ENCODE measurements at regions not wholly inside any gene's neighbourhood (a gene's known extent, or its start where the extent isn't known, plus 50 kb on each side); places are given as distances from the start of the nearest gene placed in this dataset.

- no peak for DNase-seq (ENCODE audit: low spot score)
These were observed 80.9 kb upstream of the KLF13 start for GRCh38 chr15:31245756-31246155.

GRCh38 chr15:31247404-31247803 is 79.2 kb upstream of the KLF13 start:
- no peak for DNase-seq (ENCODE audit: low spot score)

GRCh38 chr15:31248263-31248662 is 78.4 kb upstream of the KLF13 start:
- no peak for DNase-seq (ENCODE audit: low spot score)

- DNase-seq (ENCODE audit: low spot score) = no peak
These were observed 77.7 kb upstream of the KLF13 start for GRCh38 chr15:31248951-31249350.

GRCh38 chr15:31250033-31250432 is 76.6 kb upstream of the KLF13 start:
- no peak for DNase-seq (ENCODE audit: low spot score)

DNA sequence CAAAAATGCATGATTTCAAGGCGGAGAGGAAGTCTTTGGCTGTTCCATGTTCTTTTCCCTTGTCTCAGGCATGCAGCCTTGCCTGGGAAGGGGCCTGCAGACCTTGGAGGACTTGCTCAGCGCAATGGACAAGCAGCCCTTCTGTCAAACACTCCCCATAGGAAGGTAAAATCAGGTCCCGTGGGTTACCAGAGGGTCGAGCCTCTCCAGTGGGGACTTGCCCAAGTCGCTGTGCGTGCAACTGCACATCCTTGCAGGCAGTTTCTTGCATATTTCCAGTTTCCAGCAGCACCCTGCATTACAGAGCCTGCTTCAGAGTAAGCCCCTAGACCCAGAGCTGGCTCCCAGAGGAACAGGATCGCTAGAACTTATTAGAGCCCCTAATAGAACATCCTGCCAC is 75.5 kb upstream of the KLF13 start:
- no peak for DNase-seq (ENCODE audit: low spot score)

- no peak for DNase-seq (ENCODE audit: low spot score)
These were observed 74.4 kb upstream of the KLF13 start for GRCh38 chr15:31252171-31252785.

DNA sequence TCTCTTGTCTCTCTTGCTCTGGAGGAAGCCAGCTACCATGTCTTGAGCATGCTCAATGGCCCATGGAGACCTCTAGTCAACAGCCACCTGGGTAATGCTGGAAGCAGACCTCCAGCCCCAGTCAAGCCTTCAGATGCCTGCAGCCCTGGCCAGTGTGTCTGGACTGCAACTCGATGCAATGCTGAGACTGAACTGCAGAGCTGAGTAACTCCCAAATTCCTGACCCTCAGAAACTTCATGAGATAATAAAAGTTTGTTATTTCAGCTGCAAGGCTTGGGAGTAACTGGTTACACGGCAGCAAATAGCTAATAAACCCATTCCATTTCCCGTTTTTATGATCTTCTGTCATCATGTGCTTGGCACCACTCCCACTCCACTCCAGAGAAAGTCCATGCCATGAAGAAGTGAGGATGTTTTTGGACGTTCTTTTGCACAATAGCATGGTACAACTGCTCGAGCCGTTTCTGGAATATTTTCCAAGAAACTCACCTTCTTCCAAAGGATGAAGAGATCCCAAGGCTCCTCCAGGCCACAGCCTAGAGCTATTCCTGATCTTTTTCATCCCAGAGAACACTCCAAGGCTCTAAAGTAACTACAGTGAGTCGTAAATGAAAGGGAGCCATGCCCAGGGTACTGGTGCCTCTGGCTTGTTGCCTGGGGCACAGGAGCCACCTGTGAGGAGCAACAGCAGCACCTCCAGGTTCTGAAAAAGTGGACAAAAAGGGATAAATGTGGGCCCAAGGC is 72.0 kb upstream of the KLF13 start:
- peak; percentile 71 for DNase-seq (ENCODE audit: low spot score)

DNA sequence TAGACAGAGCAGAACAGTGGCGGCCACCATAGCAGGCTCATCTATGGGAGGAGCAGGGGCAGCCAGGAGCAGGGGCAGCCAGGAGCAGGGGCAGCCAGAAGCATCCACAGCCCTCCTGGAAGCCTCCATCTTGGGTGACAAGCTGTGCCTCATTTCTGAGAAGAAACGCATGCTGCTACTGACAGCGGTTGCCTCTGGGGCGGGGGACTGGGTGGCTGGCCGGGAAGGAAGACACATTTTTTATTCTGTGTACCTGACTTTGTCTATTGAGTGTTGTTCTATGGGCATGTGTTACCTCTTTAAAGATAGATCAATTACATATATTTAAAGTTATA is 71.5 kb upstream of the KLF13 start:
- no peak for DNase-seq (ENCODE audit: low spot score)

DNA sequence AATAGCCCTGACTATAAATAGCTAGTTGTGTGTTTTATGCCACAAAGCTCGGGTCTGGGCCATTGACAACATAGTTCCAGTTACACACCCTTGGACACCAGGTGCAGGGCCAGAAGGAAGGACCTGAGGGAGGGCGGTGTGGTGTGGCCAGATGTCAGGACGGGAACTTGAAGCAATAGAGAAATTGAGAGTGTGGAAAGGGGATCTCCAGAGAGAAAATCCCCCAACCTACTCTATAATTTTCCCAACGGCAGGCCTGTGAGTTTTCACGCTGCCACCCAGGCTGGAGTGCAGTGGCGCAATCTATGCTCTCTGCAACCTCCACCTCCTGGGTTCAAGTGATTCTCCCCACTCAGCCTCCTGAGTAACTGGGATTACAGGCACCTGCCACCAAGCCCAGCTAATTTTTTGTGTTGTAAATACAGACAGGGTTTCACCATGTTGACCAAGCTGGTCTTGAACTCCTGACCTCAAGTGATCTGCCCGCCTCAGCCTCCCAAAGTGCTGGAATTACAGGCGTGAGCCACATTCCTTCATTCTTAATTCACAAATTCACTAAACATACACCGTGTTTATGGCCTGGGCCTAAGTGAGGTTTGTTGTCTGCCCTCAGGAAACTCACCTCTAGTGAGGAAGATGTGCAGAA is 70.8 kb upstream of the KLF13 start:
- DNase-seq (ENCODE audit: low spot score) = no peak

DNA sequence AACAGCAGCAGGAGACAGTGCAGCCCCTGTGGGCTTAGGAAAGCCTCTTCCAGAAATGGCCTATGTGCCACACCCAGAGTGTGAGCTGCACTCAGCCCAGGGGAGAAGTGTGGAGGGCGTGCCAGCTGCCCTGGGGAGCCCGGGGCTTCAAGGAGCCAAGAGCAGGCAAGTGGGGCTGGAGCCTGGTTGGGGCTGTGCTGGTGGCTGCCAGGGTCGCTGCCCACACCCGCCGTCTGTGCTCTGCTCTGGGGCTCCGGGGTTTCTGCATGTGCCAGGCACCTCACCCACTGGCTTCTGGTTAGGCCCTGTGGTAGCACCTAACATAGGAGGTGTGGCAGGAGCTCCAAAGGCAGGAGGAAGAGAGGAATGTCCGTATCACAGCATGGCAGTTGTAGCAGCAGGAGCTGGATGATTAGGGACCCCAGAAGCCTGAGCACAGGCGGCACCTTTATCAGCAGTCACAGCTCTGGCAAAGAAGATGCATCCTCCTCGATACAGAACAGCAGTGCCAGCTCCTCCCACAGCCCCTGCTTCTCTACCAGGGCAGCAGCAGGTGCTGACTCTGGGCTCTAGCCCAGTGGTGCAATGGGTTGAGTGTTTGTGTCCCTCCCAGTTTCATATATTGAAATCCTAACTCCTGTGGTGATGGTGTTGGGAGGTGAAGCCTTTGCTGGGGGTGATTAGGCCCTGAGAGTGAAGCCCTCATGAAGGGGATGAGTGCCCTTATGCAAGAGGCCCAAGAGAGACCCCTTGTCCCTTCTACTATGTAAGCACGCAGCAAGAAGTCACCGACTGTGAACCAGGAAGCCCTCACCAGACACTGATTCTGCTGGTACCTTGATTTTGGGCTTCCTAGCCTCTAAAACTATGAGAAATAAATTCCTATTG is 70.0 kb upstream of the KLF13 start:
- no peak for DNase-seq (ENCODE audit: low spot score)

- no peak for DNase-seq (ENCODE audit: low spot score)
These were observed 69.3 kb upstream of the KLF13 start for GRCh38 chr15:31257286-31257685.

DNA sequence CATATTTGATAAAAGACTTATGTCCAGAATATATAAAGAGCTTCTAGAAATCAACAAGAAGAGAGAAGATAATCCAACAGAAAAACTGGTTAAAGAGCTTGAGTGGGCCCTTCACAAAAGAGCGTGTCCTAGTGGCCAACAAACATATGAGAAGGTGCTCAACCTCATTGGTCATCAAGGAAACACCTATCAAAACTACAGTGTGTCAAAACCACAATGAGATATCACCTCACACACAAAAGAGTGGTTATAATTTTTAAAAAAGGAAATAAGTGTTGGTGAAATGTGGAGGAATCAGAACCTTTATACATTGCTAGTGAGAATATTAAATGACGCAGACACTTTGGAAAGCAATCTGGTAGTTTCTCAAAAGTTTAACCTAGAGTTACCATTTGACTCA is 68.4 kb upstream of the KLF13 start:
- no peak for DNase-seq (ENCODE audit: low spot score)

DNA sequence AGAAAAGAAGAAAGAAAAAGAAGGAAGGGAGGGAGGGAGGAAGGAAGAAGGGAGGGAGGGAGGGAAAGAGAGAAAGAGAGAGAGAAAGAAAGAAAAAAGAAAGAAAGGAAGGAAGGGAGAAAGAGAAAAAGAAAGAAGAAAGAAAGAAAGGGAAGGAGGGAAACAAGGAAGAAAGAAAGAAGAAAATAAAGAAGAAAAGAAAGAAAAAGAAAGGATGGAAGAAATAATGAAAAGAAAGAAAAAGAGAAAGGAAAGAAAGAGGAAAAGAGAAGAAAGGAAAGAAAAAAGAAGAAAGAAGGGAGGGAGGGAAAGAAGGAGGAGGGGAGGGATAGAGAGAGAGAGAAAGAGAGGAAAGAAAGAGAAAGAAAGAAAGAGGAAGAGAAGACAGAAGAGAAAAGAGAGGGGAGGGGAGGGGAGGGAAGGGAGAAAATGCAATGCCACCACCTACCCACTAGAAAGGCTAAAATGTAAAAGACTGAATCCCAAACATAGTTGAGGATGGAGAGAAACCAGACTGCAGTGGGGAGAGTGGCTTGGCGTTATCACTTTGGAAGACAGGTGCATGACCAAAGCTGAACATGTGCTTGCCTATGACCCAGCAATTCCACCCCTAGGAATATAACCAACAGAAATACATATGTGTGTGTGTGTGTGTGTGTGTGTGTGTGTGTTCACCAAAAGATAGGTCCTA is 66.9 kb upstream of the KLF13 start:
- no peak for DNase-seq (ENCODE audit: low spot score)

- no peak for DNase-seq (ENCODE audit: low spot score)
These were observed 65.9 kb upstream of the KLF13 start for GRCh38 chr15:31260646-31261265.

- DNase-seq (ENCODE audit: low spot score) = no peak
These were observed 65.1 kb upstream of the KLF13 start for GRCh38 chr15:31261266-31262142.

DNA sequence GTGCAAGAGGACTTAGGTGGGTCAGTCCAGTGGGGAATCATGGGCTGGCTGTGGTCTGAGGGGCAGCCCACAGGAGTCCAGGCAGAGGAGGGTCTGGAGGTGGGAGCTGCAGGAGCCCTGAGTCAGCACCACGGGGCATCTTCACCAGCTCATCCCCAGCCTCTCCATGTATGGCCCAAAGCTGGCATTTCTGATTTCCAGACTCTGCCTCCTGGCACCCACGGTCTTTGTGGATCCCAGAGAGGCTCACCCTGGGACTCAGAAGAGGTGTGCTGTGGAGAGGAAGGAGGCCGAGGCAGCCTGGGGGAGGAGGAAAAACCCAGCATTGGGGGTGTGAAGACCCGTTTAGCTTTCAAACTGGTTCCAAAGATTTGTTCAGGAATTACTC is 64.5 kb upstream of the KLF13 start:
- DNase-seq (ENCODE audit: low spot score) = no peak

GRCh38 chr15:31262901-31263671 is 63.5 kb upstream of the KLF13 start:
- no peak for DNase-seq (ENCODE audit: low spot score)

- no peak for DNase-seq (ENCODE audit: low spot score)
These were observed 62.7 kb upstream of the KLF13 start for GRCh38 chr15:31263751-31264558.

Measured in GM03348 (cell line).